ENCODE measurements at regions not wholly inside any gene's neighbourhood (a gene's known extent, or its start where the extent isn't known, plus 50 kb on each side); places are given as distances from the start of the nearest gene placed in this dataset.

DNA sequence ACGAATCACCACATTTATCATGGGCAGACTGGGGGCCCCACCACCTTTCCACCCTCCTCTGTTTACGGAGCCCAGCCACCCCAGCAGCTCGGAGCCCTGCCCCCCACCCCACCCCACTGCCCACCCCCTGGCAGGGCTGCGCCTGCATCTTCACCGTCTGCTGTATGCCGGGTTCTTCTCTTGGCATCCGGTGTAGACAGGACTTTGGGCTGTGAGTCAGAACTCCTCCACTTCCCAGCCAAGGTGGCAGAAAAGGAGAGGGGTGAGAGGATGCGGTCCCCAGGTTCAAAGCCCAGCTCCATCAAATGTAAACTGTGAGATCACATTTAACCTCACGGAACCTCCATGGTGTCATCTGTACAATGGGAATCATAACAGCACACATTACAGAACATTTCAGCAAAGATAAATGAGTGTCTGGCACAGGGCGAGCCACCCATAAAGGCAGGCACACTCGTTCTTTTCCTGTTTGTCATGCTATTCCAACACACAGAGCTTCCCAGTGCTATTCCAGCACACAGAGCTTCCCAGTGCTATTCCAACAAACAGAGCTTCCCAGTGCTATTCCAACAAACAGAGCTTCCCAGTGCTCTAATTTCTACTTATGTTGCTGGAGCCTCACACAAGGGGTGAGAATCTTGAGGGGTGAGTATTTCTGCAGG, 292.7 kb upstream of the RTL1 start:
- no peak overlapping the region for H3K4me3 ChIP-seq (ENCODE audit: low read depth, low read length, poor library complexity, severe bottlenecking)
- TF ChIP-seq, protein P1, sequence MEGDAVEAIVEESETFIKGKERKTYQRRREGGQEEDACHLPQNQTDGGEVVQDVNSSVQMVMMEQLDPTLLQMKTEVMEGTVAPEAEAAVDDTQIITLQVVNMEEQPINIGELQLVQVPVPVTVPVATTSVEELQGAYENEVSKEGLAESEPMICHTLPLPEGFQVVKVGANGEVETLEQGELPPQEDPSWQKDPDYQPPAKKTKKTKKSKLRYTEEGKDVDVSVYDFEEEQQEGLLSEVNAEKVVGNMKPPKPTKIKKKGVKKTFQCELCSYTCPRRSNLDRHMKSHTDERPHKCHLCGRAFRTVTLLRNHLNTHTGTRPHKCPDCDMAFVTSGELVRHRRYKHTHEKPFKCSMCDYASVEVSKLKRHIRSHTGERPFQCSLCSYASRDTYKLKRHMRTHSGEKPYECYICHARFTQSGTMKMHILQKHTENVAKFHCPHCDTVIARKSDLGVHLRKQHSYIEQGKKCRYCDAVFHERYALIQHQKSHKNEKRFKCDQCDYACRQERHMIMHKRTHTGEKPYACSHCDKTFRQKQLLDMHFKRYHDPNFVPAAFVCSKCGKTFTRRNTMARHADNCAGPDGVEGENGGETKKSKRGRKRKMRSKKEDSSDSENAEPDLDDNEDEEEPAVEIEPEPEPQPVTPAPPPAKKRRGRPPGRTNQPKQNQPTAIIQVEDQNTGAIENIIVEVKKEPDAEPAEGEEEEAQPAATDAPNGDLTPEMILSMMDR (conservative IDR thresholded peaks at IDR 0.05; ENCODE audit: low read depth, low read length), result no peak
- no peak for TF ChIP-seq EZH2 (IDR thresholded peaks at IDR 0.05; ENCODE audit: borderline replicate concordance, low read depth, low read length, poor library complexity, severe bottlenecking)
- no peak for DNase-seq (ENCODE audit: low spot score)
- POLR2A ChIA-PET (ENCODE audit: low non-redundant PET), result no interaction called here
- no peaks in the 10 kb centered on the region for H3K27me3 ChIP-seq (replicated peaks; ENCODE audit: insufficient read depth, low read depth, low read length, poor library complexity)
- no peaks in the 10 kb centered on the region for H3K9me3 ChIP-seq (ENCODE audit: low read depth, low read length, poor library complexity, severe bottlenecking)
- no peaks in the 10 kb centered on the region for H3K36me3 ChIP-seq (ENCODE audit: insufficient read depth, low read length, poor library complexity, severe bottlenecking)
- intact Hi-C loops (cut with micrococcal nuclease; ENCODE audit: unreplicated experiment), result no loop called here
- H3K4me1 ChIP-seq (ENCODE audit: insufficient read depth, low read length, poor library complexity, severe bottlenecking), result no peaks in the 10 kb centered on the region
- CTCF ChIA-PET, result no interaction called here
- H3K27ac ChIP-seq (ENCODE audit: low read depth, low read length, poor library complexity, severe bottlenecking), result no peak overlapping the region
- no TSS peak for BruUV-seq (replicated peaks)

DNA sequence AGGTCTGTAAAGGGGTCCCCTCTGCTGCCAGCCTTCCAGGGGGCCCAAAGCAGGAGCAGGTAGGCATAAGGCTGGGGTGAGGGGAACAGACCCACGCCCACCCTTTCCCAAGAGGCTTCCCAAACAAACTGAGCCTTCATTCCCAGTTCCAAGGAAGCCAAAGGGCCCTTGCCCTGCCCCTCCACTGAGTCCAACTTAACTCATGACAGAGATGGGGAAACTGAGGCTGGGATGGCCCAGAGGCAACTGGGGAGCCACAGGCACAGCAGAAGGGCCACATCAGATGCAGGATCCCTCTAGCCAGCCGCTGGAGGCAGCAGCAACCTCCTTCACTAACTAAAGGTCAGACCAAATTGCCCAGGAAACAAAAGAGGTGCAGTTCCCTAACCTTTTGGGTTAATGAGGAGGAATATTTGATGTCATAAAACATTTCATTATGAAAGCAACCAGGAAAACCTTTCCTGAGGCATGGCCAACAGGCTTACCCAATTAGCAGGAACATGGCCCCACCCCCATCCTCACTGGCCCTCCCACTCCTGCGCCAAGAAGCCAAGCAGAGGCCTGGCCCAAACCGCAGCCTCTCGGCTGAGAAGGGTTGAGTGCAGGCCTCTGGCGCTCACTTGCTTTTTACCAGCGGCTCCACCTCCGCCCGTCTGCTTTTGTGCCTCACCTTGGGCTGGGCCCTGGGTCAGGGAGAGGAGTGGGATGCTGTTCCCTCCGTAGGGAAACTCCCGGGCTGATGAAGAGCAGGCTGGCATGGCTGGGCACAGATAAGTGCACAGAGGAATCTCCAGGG, 293.5 kb upstream of the RTL1 start:
- no peak overlapping the region for H3K27ac ChIP-seq (ENCODE audit: low read depth, low read length, poor library complexity, severe bottlenecking)
- intact Hi-C loops (cut with micrococcal nuclease; ENCODE audit: unreplicated experiment), result no loop called here
- H3K27me3 ChIP-seq (replicated peaks; ENCODE audit: insufficient read depth, low read depth, low read length, poor library complexity), result no peaks in the 10 kb centered on the region
- H3K36me3 ChIP-seq (ENCODE audit: insufficient read depth, low read length, poor library complexity, severe bottlenecking), result no peaks in the 10 kb centered on the region
- no peaks in the 10 kb centered on the region for H3K9me3 ChIP-seq (ENCODE audit: low read depth, low read length, poor library complexity, severe bottlenecking)
- no TSS peak for BruUV-seq (replicated peaks)
- H3K4me3 ChIP-seq (ENCODE audit: low read depth, low read length, poor library complexity, severe bottlenecking), result no peak overlapping the region
- H3K4me1 ChIP-seq (ENCODE audit: insufficient read depth, low read length, poor library complexity, severe bottlenecking), result no peaks in the 10 kb centered on the region
- CTCF ChIA-PET, result no interaction called here
- DNase-seq (ENCODE audit: low spot score), result no peak
- POLR2A ChIA-PET (ENCODE audit: low non-redundant PET), result no interaction called here
- TF ChIP-seq EZH2 (IDR thresholded peaks at IDR 0.05; ENCODE audit: borderline replicate concordance, low read depth, low read length, poor library complexity, severe bottlenecking), result no peak
- TF ChIP-seq, protein P1 (conservative IDR thresholded peaks at IDR 0.05; ENCODE audit: low read depth, low read length), result no peak

DNA sequence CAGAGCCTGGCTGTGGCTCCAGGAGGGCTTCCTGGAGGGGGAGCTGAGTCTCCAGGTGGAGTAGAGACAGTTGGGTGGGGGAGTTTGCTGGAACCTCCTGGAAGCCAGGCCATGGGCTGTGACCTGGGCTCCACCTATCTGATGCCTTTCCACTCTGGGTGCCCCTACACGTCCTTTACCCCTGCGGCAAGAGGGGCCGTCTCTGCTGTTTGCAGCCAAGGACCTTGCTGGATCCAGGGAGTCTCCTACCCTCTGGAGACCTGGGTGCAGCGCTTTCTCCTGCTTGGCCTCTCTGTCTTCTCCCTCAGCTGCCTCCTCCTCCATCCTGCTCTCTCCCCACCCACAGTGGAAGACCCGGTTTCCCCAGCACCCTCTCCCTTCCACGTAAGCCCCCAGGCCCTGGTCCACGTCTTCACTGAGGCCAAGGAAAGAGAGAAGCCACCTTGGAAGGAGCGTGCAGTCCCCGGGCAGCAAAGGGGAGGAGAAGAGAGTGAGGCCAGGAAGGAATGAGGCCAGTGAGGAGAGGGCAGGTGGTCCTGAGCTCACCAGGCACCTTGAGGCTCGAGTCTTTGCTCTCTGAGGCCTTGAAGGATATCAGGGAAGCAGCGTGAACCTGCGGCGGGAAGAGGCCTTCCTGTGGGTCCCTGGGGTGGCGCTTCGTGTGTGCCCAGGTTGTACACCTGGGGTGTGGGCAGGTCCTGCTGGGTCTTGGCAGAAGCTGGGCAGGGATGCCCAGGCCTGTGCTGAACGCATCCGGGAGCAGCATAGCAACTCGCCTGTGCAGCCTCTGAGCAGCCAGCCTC, 294.3 kb upstream of the RTL1 start:
- CTCF ChIA-PET, result no interaction called here
- POLR2A ChIA-PET (ENCODE audit: low non-redundant PET), result no interaction called here
- no peaks in the 10 kb centered on the region for H3K9me3 ChIP-seq (ENCODE audit: low read depth, low read length, poor library complexity, severe bottlenecking)
- intact Hi-C loops (cut with micrococcal nuclease; ENCODE audit: unreplicated experiment), result no loop called here
- no peak overlapping the region for H3K4me3 ChIP-seq (ENCODE audit: low read depth, low read length, poor library complexity, severe bottlenecking)
- BruUV-seq (replicated peaks), result no TSS peak
- no peaks in the 10 kb centered on the region for H3K4me1 ChIP-seq (ENCODE audit: insufficient read depth, low read length, poor library complexity, severe bottlenecking)
- DNase-seq (ENCODE audit: low spot score), result no peak
- no peak for TF ChIP-seq EZH2 (IDR thresholded peaks at IDR 0.05; ENCODE audit: borderline replicate concordance, low read depth, low read length, poor library complexity, severe bottlenecking)
- TF ChIP-seq, protein P1 (conservative IDR thresholded peaks at IDR 0.05; ENCODE audit: low read depth, low read length), result no peak
- no peaks in the 10 kb centered on the region for H3K36me3 ChIP-seq (ENCODE audit: insufficient read depth, low read length, poor library complexity, severe bottlenecking)
- no peak overlapping the region for H3K27ac ChIP-seq (ENCODE audit: low read depth, low read length, poor library complexity, severe bottlenecking)
- no peaks in the 10 kb centered on the region for H3K27me3 ChIP-seq (replicated peaks; ENCODE audit: insufficient read depth, low read depth, low read length, poor library complexity)

Data from A673 (cell line).